ENCODE measurements at regions not wholly inside any gene's neighbourhood (a gene's known extent, or its start where the extent isn't known, plus 50 kb on each side); places are given as distances from the start of the nearest gene placed in this dataset.
"Not testable (repeated sequence)": the region's sequence is repeated elsewhere in the genome, so short reads cannot be mapped to it uniquely, and the experiment has no call there.

DNA sequence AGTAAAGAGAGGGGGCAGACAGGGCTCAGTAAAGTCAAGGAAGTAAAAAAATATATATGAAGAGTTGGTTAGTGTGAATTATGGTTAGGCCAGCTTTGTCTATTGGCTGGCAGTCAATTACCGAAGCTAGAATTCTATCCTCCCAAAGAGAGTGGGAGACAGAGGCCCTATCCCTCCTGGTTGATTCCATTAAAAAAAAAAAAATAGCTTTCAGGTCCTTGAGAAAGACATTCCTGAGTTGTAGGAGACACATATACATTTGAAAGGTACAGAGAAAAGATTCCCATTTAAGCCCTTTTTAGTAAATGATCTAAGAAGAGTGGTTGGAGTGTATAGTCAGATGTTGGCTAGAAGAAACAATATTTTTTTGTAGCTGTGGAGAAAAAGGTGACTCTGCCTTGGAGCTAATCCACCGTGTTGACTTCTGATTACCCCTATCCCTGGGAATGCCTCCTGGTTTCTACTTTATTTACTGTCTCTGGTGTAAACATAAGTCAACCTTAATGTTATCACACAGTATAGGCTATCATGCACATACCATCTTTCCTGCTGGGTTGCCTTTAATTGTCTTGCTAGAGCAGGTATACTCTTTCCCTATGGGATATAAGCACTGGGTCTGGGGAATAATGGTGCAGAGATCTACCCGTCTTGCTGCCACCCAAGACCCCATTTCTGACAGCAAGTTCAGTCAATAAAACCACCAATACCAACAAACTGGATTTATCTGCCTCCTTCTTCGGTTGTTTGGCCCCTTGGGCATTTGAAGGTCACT is 859.9 kb upstream of the ATXN7L3B start:
- no peak overlapping the region for H3K27ac ChIP-seq
- intact Hi-C loops (cut with DNase I; ENCODE audit: low total_unique reads): no loop called here
- TF ChIP-seq POLR2AphosphoS5 (IDR thresholded peaks at IDR 0.05) (no peak), EP300 (IDR thresholded peaks at IDR 0.05) (no peak), POLR2A (IDR thresholded peaks at IDR 0.05) (no peak)
- TF ChIP-seq, protein P1, sequence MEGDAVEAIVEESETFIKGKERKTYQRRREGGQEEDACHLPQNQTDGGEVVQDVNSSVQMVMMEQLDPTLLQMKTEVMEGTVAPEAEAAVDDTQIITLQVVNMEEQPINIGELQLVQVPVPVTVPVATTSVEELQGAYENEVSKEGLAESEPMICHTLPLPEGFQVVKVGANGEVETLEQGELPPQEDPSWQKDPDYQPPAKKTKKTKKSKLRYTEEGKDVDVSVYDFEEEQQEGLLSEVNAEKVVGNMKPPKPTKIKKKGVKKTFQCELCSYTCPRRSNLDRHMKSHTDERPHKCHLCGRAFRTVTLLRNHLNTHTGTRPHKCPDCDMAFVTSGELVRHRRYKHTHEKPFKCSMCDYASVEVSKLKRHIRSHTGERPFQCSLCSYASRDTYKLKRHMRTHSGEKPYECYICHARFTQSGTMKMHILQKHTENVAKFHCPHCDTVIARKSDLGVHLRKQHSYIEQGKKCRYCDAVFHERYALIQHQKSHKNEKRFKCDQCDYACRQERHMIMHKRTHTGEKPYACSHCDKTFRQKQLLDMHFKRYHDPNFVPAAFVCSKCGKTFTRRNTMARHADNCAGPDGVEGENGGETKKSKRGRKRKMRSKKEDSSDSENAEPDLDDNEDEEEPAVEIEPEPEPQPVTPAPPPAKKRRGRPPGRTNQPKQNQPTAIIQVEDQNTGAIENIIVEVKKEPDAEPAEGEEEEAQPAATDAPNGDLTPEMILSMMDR (IDR thresholded peaks at IDR 0.05): no peak
- no peak for DNase-seq
- 52 to 66% (median 59%) methylated on average over 4 of the region's 4 CpGs for WGBS, 5 donors
- H3K9me3 ChIP-seq: no peaks in the 10 kb centered on the region
- no peak overlapping the region for H3K4me3 ChIP-seq
- no peaks in the 10 kb centered on the region for H3K36me3 ChIP-seq
- H3K27me3 ChIP-seq: no peaks in the 10 kb centered on the region
- no peaks in the 10 kb centered on the region for H3K4me1 ChIP-seq

DNA sequence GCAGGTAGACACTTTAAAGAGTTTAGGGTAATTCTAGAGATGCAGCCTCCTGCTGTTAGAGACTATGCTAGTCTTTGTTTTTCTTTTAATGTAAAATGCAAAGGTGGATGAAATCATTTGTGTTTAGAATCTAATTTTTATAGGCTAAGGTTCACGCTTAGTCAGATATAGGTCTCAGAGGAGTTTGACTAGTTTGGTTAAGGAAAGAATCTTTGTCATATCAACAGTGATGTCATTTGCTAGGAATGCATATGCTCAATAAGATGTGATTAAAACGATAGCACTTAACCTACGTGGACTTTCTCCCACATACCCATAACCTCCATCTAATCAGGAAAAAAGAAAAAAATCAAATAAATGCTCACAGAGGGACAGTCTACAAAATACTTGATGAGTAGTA is 859.3 kb upstream of the ATXN7L3B start:
- intact Hi-C loops (cut with DNase I; ENCODE audit: low total_unique reads): no loop called here
- no peak overlapping the region for H3K4me3 ChIP-seq
- no peaks in the 10 kb centered on the region for H3K27me3 ChIP-seq
- DNase-seq: no peak
- no peaks in the 10 kb centered on the region for H3K9me3 ChIP-seq
- H3K36me3 ChIP-seq: no peaks in the 10 kb centered on the region
- no peaks in the 10 kb centered on the region for H3K4me1 ChIP-seq
- WGBS, 5 donors: 53 to 65% (median 62%) methylated on average over 3 of the region's 3 CpGs
- TF ChIP-seq POLR2AphosphoS5 (IDR thresholded peaks at IDR 0.05) (no peak), EP300 (IDR thresholded peaks at IDR 0.05) (no peak), POLR2A (IDR thresholded peaks at IDR 0.05) (no peak)
- TF ChIP-seq, protein P1 (IDR thresholded peaks at IDR 0.05): no peak
- H3K27ac ChIP-seq: no peak overlapping the region

DNA sequence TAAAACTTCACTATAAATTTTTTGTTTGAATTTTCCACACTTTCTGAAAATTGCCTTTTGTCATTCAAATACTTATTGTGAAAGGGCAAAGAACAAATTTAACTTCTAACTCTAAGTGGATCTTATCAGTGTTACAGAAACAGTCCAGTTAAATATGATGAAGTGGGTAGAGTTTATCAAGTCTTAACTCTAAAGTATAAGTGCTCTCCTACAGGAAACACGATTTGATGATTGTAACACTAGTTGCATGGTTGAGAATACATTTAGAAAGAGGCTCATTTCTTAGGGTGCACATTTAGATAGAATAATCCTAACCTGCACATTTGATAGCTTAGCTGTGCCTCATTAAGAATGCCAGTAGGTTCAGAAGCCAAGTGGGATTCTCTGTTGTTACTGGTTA is 838.3 kb upstream of the ATXN7L3B start:
- no peak overlapping the region for H3K27ac ChIP-seq
- H3K27me3 ChIP-seq: no peaks in the 10 kb centered on the region
- no peak for DNase-seq
- no peaks in the 10 kb centered on the region for H3K36me3 ChIP-seq
- 13 to 31% (median 23%) methylated on average over 1 of the region's 1 CpG for WGBS, 5 donors
- H3K4me3 ChIP-seq: no peak overlapping the region
- no peaks in the 10 kb centered on the region for H3K4me1 ChIP-seq
- intact Hi-C loops (cut with DNase I; ENCODE audit: low total_unique reads): no loop called here
- H3K9me3 ChIP-seq: peaks cover 0 to 14% (median 0%) of the 10 kb centered on the region in 4 donors
- no peak for TF ChIP-seq POLR2AphosphoS5 (IDR thresholded peaks at IDR 0.05)
- no peak for TF ChIP-seq POLR2A (IDR thresholded peaks at IDR 0.05)
- TF ChIP-seq EP300 (IDR thresholded peaks at IDR 0.05): no peak
- TF ChIP-seq, protein P1 (IDR thresholded peaks at IDR 0.05): no peak

DNA sequence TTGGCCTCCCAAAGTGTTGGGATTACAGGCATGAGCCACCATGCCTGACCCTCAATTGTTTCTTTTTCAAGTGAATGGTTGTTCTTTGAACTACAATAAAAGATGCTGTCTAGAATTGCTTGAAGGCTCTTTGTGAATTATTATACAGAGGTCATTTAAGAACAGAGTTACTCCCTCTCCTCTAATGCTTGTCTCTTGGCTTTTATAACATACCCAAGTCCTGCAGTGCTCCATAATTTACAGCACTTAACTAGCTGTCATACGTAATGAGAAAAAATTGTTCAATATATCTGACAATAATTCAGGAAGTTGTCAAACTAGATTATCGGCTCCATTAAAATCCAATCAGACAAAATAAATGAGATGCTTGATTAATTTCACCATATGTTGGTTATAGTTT is 823.0 kb upstream of the ATXN7L3B start:
- DNase-seq: no peak
- H3K4me3 ChIP-seq: no peak overlapping the region

DNA sequence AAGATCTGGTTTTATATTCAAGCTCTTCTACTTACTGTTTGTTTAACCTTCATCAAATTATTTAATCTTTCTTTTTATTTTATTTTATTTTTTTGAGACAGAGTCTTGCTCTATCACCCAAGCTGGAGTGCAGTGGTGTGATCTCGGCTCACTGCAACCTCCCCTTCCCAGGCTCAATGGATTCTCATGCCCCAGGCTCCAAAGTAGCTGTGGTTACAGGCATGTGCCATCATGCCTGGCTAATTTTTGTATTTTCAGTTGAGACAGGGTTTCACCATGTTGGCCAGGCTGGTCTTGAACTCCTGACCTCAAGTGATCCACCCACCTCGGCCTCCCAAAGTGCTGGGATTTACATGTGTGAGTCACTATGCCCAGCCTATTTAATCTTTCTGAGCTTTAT is 821.5 kb upstream of the ATXN7L3B start:
- intact Hi-C loops (cut with DNase I; ENCODE audit: low total_unique reads); H3K4me1 ChIP-seq; H3K9me3 ChIP-seq; H3K27me3 ChIP-seq; DNase-seq; H3K4me3 ChIP-seq; H3K27ac ChIP-seq; H3K36me3 ChIP-seq: not testable (repeated sequence)
- WGBS, 5 donors: 40 to 59% (median 52%) methylated on average over 2 of the region's 2 CpGs

More for the DNA sequence above, 823.0 kb upstream of the ATXN7L3B start:
- H3K9me3 ChIP-seq: no peaks in the 10 kb centered on the region
- H3K4me1 ChIP-seq: no peaks in the 10 kb centered on the region
- no peaks in the 10 kb centered on the region for H3K36me3 ChIP-seq
- intact Hi-C loops (cut with DNase I; ENCODE audit: low total_unique reads): no loop called here
- 81 to 89% (median 86%) methylated on average over 2 of the region's 2 CpGs for WGBS, 5 donors
- no peak overlapping the region for H3K27ac ChIP-seq
- H3K27me3 ChIP-seq: no peaks in the 10 kb centered on the region
- TF ChIP-seq, protein P1 (IDR thresholded peaks at IDR 0.05): no peak
- TF ChIP-seq EP300 (IDR thresholded peaks at IDR 0.05): no peak
- no peak for TF ChIP-seq POLR2AphosphoS5 (IDR thresholded peaks at IDR 0.05)
- TF ChIP-seq POLR2A (IDR thresholded peaks at IDR 0.05): no peak
